GM12873 (cell line): ENCODE measurements at regions not wholly inside any gene's neighbourhood (a gene's known extent, or its start where the extent isn't known, plus 50 kb on each side); places are given as distances from the start of the nearest gene placed in this dataset.

Experiments used
- TF ChIP-seq, protein P1 (sequence below): IDR thresholded peaks from 2 replicates; pipeline ENCODE4 v1.5.1; 2012; ENCODE audit warnings: low read depth, mild to moderate bottlenecking, moderate library complexity, low read length, control low read depth; ENCODE audit not compliant: insufficient read depth; ENCODE audit errors: missing control alignments

DNA sequence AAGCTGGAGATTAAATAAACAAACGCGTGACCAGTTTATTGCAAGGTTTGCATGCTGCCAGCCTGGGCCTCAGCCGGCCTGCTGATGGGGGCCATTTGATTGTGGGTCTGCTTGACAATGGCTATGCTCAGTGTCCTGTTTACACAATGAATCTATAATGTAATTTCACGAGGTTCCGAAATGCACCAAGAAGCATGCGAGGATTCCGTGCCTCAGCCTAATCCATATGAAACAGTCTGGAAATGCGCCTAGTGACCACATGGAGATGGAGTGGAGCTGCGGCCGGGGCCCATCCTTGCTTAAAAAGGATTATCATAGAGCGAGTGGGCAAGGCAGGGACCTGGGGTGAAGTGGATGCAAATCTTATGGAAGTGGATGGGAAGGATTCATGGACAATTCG is 382.4 kb downstream of the CDK5RAP2 start:
- TF ChIP-seq, protein P1, sequence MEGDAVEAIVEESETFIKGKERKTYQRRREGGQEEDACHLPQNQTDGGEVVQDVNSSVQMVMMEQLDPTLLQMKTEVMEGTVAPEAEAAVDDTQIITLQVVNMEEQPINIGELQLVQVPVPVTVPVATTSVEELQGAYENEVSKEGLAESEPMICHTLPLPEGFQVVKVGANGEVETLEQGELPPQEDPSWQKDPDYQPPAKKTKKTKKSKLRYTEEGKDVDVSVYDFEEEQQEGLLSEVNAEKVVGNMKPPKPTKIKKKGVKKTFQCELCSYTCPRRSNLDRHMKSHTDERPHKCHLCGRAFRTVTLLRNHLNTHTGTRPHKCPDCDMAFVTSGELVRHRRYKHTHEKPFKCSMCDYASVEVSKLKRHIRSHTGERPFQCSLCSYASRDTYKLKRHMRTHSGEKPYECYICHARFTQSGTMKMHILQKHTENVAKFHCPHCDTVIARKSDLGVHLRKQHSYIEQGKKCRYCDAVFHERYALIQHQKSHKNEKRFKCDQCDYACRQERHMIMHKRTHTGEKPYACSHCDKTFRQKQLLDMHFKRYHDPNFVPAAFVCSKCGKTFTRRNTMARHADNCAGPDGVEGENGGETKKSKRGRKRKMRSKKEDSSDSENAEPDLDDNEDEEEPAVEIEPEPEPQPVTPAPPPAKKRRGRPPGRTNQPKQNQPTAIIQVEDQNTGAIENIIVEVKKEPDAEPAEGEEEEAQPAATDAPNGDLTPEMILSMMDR = no peak

DNA sequence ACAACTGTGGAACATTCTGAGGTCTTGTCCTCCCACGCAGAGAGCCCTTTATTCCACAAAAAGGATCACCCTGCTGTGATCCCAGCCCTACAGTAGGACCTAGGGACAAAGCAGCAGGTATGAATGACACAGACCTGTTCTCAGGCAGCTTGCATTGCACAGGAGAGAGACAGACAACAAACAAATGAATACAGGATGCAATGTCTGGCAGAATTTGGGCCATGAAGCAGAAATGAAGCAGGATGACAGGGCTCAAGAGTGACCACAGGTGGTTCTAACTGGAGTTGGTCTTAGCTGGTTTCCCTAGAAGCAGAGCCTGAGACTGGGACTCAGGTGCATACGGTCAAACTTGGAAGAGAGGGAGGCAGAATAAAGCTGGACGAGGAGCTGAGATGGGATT is 388.8 kb downstream of the CDK5RAP2 start:
- TF ChIP-seq, protein P1 = no peak

DNA sequence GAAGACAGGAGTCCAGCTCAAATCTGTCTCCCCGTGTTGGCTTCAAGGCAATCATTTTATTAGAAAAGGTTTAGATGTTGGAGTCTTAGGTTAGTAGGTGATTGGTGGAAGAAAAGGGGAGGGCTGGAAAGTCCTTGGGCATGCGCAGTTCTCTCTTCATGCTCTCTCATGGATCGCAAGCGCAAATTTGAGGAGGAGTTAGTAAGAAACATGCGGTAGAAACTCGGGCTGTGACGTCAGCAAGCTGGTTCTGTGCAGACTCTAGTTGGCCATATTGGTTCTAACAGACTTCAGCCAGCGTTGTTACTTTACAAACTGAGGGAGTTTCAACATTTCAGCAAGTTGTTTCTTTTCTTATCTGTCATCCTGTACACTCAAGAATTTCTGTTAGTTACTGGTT is 392.2 kb downstream of the CDK5RAP2 start:
- TF ChIP-seq, protein P1 = no peak

DNA sequence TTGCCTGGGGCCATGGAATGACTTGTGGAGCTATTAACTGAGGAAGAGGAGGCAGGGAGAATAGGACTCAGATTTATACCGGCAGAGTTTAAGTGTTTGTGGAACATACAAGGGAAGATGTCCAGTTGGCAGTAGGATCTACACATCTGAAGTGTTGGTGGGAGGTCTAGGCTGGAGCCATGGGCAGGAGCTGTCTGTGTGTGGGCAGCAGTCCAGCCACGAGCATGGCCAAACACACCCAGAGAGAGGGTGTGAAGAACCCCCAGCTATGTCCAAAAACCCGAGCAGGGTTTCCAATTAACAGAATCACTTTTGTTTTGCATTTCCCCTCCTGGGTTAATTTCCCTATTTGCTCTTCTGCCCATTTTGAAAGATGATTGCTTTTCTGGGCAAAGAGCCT is 393.7 kb downstream of the CDK5RAP2 start:
- TF ChIP-seq, protein P1 = no peak

DNA sequence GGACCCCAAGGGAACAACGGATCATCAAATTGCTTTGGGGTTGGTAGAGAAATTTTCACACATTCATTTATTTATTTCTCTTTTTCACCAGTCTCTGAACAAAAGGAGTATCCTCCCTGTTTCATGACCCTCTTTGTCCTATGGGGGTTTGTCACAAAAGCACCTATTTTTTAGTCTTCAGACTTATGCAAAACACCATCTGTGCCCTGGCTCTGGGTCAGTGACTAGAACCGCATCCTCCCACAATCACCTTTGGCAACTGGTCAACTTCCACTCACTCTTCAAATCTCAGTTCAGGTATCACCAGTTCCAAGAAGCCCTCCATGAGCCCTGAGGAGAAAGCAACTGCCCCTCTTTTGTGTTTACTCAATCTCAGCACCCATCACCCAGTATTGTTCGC is 395.7 kb downstream of the CDK5RAP2 start:
- TF ChIP-seq, protein P1 = no peak

DNA sequence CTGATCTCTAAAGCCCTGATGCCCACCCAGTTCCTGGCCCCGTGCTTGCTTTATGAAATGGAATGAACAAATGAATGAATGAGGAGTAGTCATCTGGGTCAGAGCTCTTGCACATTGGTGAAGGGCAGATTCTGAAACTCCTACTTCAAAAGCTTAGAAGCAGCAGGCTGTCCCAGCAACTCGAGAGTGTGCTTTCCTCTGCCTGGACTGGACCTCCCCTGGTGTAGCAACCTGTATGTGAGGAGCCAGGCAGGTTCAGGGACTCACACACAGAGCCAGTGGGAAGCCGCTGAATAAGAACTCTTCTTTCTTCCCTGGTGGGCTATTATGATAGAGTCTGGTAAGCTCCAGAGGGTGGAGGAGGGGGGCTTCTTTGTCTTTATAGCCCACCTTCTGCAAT is 396.4 kb downstream of the CDK5RAP2 start:
- TF ChIP-seq, protein P1 = no peak

DNA sequence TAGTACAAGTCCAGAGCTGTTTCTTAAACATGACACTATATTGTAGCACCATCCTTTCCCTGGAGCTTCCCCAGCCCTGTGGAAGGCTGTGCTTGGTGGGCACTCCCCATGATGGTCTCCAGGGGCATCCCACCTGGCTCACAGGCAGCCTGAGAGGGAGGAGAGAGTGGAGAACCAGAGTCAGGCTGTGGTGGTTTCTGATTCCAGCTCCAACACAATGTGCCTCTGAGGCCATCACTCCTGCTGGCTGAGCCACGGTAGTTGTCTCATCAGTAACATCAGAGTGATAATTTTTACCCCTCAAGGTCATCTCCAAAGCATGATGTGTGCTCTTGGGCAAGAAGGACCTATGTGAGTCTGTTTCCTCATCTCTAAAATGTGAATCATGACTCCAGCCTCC is 398.0 kb downstream of the CDK5RAP2 start:
- TF ChIP-seq, protein P1 = no peak

DNA sequence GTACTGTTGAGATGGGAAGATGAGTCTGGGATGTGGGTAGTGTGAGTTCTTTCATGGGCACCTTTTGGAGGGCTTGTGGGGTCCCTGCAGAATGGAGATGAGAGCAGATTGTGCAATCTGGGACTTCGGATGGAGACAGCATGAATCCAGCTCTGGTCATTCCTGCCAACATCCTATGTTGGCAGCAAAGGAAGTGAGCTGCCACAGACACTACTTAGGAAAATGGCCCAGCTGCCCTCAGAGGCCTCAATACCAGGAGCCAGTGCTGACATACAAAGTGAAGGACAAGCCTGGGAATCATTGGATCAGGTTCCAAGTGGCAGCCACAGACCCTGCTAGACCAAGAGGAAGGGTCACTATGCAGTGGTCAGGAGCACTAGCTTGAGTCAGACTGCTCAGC is 402.8 kb downstream of the CDK5RAP2 start:
- TF ChIP-seq, protein P1 = no peak
